Muscle layer of duodenum (tissue), 2 donors: ENCODE measurements at regions not wholly inside any gene's neighbourhood (a gene's known extent, or its start where the extent isn't known, plus 50 kb on each side); places are given as distances from the start of the nearest gene placed in this dataset.
"Not testable (repeated sequence)": the region's sequence is repeated elsewhere in the genome, so short reads cannot be mapped to it uniquely, and the experiment has no call there.

Source experiments
- H3K27ac ChIP-seq: one replicate; pipeline ENCODE4 v1.7.0; 2013; ENCODE audit warnings: mild to moderate bottlenecking, low read length
- H3K27me3 ChIP-seq: one replicate; pipeline ENCODE4 v1.7.0; 2013; ENCODE audit warnings: low read depth, mild to moderate bottlenecking, control low read depth, low read length
- H3K36me3 ChIP-seq, 2 donors: one replicate each; pipeline ENCODE4 v1.7.0; 2013; ENCODE audit warnings: low read length in 2 of 2, control low read depth in 1 of 2, mild to moderate bottlenecking in 1 of 2; ENCODE audit not compliant: insufficient read depth in 2 of 2, control insufficient read depth in 1 of 2
- H3K4me1 ChIP-seq, 2 donors: one replicate each; pipeline ENCODE4 v1.7.0; 2013; ENCODE audit warnings: low read length in 2 of 2, mild to moderate bottlenecking in 2 of 2, control low read depth in 1 of 2, moderate library complexity in 1 of 2; ENCODE audit not compliant: insufficient read depth in 2 of 2, control insufficient read depth in 1 of 2
- H3K4me3 ChIP-seq, 2 donors: one replicate each; pipeline ENCODE4 v1.7.0; 2013; ENCODE audit warnings: low read length in 2 of 2, low read depth in 1 of 2, mild to moderate bottlenecking in 1 of 2
- H3K9me3 ChIP-seq, 2 donors: one replicate each; pipeline ENCODE4 v1.7.0; 2013; ENCODE audit warnings: low read length in 2 of 2, control low read depth in 1 of 2, mild to moderate bottlenecking in 1 of 2; ENCODE audit not compliant: control insufficient read depth in 1 of 2
- donor health status: healthy.

DNA sequence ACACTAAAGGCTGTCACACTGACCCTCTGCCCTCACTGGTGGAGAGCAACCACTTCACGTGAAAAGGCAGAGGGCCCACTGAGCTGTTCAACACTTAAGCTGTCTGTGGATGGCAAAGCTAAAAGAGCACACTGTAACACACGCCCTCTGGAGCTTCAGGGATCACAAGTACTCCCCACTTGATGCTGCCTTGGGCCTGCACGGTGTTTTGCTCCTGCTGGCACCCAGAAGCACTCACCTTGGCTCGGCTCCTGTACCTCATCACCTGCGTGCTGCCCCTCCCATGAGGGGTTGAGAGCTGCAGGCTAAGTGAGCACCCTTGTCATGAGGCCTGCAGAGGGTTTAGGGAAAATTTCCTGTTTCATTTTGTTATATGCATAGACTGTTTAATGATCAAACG, 96.0 kb downstream of the PROP1 start:
- H3K4me3 ChIP-seq, H3K9me3 ChIP-seq, H3K36me3 ChIP-seq, H3K4me1 ChIP-seq, H3K27ac ChIP-seq, H3K27me3 ChIP-seq: not testable (repeated sequence)

- H3K27me3 ChIP-seq = not testable (repeated sequence)
Measured at GRCh38 chr5:177894681-177895453, 101.2 kb downstream of the PROP1 start.

DNA sequence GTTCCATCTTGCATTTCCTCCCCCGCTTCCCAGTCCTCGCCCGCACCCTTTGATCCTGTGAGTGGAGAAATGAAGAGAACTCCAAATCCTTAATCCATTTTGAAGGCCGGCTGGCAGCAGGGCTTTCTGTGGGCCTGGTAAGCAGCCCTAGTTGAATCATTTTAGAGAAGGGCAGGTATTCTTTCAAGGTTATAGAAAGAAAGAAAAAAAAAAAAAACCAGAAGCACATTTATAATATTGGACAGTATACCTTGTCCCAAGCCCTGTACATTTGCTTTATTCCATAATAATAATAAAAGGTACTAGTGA, 103.7 kb downstream of the PROP1 start:
- H3K4me3 ChIP-seq, H3K27ac ChIP-seq: not testable (repeated sequence)

More at GRCh38 chr5:177894681-177895453, 101.2 kb downstream of the PROP1 start:
- H3K4me1 ChIP-seq, H3K27ac ChIP-seq, H3K36me3 ChIP-seq, H3K4me3 ChIP-seq, H3K9me3 ChIP-seq: not testable (repeated sequence)

GRCh38 chr5:177891547-177892356, 104.3 kb downstream of the PROP1 start:
- H3K4me1 ChIP-seq, H3K4me3 ChIP-seq, H3K27ac ChIP-seq, H3K9me3 ChIP-seq, H3K36me3 ChIP-seq, H3K27me3 ChIP-seq: not testable (repeated sequence)

More for the DNA sequence above, 103.7 kb downstream of the PROP1 start:
- H3K9me3 ChIP-seq, H3K36me3 ChIP-seq, H3K27me3 ChIP-seq, H3K4me1 ChIP-seq: not testable (repeated sequence)

GRCh38 chr5:177883295-177883694, 100.6 kb upstream of the FAM153A start:
- not testable (repeated sequence) for H3K4me3 ChIP-seq, H3K4me1 ChIP-seq, H3K27ac ChIP-seq, H3K27me3 ChIP-seq, H3K9me3 ChIP-seq, H3K36me3 ChIP-seq

DNA sequence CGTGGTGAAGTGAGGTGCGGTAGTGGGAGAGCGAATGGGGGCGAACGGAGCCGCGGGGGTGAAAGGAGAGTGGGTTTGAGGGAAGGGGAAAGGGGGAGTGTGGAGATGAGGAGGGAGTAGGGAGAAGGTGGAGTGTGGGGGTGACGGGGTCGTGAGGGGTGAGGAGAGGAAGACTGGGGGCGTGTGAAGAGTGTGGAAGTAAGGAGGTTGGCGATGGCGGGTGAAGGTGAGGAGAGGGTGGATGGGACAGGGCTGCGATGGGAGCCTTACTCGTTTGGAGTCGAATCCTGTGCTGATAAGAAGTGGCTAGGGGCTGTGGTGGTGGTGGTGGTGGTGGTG, 93.2 kb upstream of the FAM153A start:
- H3K4me3 ChIP-seq = peak overlapping the region in 1 of 2 donors; percentile 28
- H3K4me1 ChIP-seq, H3K36me3 ChIP-seq, H3K9me3 ChIP-seq, H3K27ac ChIP-seq, H3K27me3 ChIP-seq: not testable (repeated sequence)

GRCh38 chr5:177875013-177875899, 92.6 kb upstream of the FAM153A start:
- not testable (repeated sequence) for H3K9me3 ChIP-seq, H3K4me1 ChIP-seq, H3K36me3 ChIP-seq, H3K27ac ChIP-seq, H3K27me3 ChIP-seq
- peak overlapping the region in 1 of 2 donors; percentile 28 for H3K4me3 ChIP-seq

- H3K27ac ChIP-seq, H3K4me1 ChIP-seq, H3K9me3 ChIP-seq, H3K36me3 ChIP-seq, H3K4me3 ChIP-seq, H3K27me3 ChIP-seq: not testable (repeated sequence)
Measured at GRCh38 chr5:177863822-177864446, 81.2 kb upstream of the FAM153A start.

- not testable (repeated sequence) for H3K4me1 ChIP-seq, H3K9me3 ChIP-seq, H3K4me3 ChIP-seq, H3K36me3 ChIP-seq, H3K27me3 ChIP-seq, H3K27ac ChIP-seq
Measured at GRCh38 chr5:177857642-177858200, 75.0 kb upstream of the FAM153A start.

DNA sequence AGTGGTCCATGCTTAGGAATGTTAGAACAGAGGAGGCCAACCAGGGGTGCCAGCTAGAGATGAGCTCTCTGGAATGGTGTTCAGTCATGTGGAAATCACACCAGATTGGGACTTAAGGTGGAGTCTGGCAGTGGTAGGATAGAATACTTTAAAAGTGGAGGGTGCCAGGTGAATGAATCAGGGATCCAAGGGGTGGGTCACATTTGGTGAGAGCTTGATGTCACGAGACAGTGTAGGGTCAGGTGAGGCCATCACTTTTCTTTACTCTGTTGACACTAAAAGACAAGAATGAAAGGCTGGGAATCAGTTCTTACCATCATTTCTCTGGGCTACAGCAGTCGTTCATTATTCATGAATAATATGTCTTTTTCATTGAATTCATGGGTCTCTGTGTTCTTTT, 73.8 kb upstream of the FAM153A start:
- H3K36me3 ChIP-seq, H3K27ac ChIP-seq, H3K4me1 ChIP-seq, H3K4me3 ChIP-seq, H3K9me3 ChIP-seq, H3K27me3 ChIP-seq: not testable (repeated sequence)

DNA sequence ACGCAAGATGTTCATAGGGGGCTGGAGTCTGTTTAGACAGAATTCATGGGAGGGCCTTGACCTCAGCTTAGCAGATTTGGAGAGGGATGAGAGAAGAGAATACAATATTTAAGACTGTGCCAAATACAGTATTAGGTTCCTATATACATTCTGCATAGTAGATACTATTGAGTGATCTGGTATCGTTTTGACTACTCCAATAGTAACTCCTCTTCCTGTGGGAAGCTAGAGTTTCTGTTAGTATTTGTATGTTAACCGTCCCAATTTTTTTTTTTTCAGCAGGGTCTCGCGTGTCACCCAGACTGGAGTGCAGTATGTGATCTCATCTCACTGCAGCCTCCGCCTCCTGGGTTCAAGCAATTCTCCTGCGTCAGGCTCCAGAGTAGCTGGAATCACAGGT, 65.2 kb upstream of the FAM153A start:
- not testable (repeated sequence) for H3K36me3 ChIP-seq, H3K27me3 ChIP-seq, H3K27ac ChIP-seq, H3K4me3 ChIP-seq, H3K4me1 ChIP-seq, H3K9me3 ChIP-seq
